WI38 (cell line): ENCODE measurements at regions not wholly inside any gene's neighbourhood (a gene's known extent, or its start where the extent isn't known, plus 50 kb on each side); places are given as distances from the start of the nearest gene placed in this dataset.

Experiments
- H3K4me3 ChIP-seq: 2 replicates; pipeline ENCODE4 v1.5.1; 2011; ENCODE audit warnings: low read depth, mild to moderate bottlenecking, control low read depth, low read length
- CTCF ChIP-seq: IDR thresholded peaks from 2 replicates; pipeline ENCODE4 v1.5.1; 2012; ENCODE audit warnings: low read depth, mild to moderate bottlenecking, control low read depth, low read length

- no peak for TF ChIP-seq CTCF
- H3K4me3 ChIP-seq, result no peak overlapping the region
Observed at GRCh38 chr15:58307313-58307961, 124.4 kb upstream of the LIPC start.

- no peak overlapping the region for H3K4me3 ChIP-seq
- no peak for TF ChIP-seq CTCF
Observed at GRCh38 chr15:58308742-58309355, 122.9 kb upstream of the LIPC start.

- TF ChIP-seq CTCF, result no peak
- H3K4me3 ChIP-seq, result no peak overlapping the region
Observed at GRCh38 chr15:58309963-58310928, 121.5 kb upstream of the LIPC start.

- H3K4me3 ChIP-seq, result no peak overlapping the region
- TF ChIP-seq CTCF, result no peak
Observed at GRCh38 chr15:58311556-58311955, 120.2 kb upstream of the LIPC start.

- H3K4me3 ChIP-seq, result no peak overlapping the region
- no peak for TF ChIP-seq CTCF
Observed at GRCh38 chr15:58312031-58312430, 119.8 kb upstream of the LIPC start.

- no peak for TF ChIP-seq CTCF
- no peak overlapping the region for H3K4me3 ChIP-seq
Observed at GRCh38 chr15:58313304-58313703, 118.5 kb upstream of the LIPC start.
